ENCODE measurements at regions not wholly inside any gene's neighbourhood (a gene's known extent, or its start where the extent isn't known, plus 50 kb on each side); places are given as distances from the start of the nearest gene placed in this dataset.

DNA sequence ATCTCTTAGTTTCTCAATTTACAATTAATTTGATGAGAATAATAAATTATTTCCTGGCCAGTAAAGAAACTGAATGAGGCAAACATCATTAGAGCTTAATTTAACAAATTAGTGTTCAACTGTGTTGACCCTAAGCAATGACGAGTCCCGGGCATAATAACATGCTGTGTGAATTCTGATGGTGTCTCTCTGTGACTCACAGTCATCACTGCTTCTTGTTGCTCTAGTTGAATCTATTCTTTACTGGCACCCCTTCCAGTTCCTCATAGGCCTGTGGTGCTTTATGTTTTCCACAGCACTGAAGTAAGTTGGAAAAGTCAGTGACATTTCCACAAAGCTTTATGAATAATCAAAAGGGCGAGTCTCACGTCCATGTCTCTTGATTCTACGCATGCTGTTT, 57.7 kb upstream of the SLC7A11 start:
- no peak for DNase-seq

DNA sequence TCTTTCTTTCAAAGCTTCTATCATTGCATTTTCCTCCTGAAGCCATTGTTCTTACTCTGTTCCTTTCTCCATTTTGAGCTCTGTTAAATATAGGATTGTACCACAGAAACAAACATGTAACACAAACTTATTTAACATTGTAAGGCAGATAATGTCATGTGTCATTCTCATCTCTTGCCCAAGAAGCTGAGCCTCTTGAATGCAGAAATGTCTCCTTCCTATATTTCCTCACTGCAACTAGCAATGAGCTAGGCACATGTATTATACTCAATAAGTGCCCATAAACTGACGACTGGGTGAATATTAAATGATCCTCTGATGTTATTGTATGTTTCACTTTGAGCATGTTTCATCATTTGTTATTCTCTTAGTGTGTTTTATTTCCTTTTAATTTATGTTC, 56.7 kb upstream of the SLC7A11 start:
- no peak for DNase-seq

DNA sequence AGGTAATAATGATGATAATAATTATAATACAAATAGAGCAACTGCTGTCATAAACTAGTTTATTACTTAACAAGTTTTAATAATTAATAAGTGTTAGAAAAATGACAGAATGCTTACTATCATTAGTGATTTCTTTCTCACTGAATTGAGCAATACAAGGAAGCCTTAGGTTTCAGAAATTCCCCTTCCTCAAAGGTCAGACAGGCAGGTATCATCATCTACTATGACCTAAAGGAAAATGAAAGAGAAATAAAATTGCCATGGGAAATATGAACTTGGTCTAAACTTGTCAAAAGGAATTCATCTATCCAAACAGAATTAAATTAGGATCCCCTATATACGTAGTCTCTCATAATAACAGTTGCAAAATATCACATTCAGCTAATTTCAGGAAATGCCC, 56.3 kb upstream of the SLC7A11 start:
- DNase-seq, result no peak

DNA sequence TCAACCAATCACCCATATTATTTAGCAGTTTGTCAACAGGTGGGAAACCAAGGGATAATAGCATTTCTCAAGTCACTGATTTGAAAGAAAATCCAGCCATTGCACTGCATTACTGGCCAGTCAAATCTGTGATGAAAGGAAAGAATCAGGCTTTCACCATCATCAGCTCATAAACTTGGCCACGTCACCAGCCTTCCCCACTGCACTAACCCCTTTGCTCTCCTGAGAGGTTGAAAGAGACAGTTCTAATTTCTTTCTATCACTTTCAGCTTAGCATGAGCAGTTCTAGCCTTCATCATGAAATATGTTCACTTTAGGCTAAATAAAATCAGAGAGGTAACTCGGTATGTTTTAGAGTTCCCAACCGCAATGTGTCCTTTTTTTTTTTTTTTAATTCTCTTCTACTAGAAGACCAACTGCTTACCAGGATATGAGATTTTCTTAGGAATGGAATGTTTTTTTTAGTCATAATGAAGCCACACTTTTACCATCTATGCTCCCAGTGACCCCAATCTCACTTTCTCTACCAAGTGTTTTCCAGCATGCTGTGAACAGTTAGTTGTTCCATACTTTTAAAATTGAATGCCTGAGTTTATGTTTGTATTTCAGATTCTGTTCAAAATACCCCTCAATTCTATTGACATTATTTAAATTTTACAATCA, 55.7 kb upstream of the SLC7A11 start:
- DNase-seq, result no peak

DNA sequence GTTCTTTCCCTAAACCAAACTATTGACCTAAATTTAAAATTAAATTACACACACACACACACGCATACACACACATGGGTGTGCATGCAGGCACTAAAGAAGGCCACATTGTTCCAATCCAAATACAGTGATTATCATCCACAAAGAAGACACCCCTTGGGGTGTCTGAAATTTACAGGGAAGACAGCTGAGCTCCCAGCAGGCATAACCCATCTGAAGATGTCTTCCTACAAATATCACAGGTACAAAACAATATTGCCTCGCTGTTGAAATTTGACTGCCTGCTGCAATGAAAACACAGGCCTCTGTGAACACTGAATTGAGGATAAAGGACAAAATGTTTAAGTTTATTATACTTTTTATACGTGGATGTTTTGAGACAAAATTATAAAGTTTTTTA, 50.2 kb upstream of the SLC7A11 start:
- no peak for DNase-seq
